Endometrium (tissue), 2 donors: ENCODE measurements at regions not wholly inside any gene's neighbourhood (a gene's known extent, or its start where the extent isn't known, plus 50 kb on each side); places are given as distances from the start of the nearest gene placed in this dataset.
"Not testable (repeated sequence)": the region's sequence is repeated elsewhere in the genome, so short reads cannot be mapped to it uniquely, and the experiment has no call there.

ENCODE experiments used
- FAIRE-seq: peaks from 2 replicates; lab custom pipeline; 2012; peaks lifted over from hg19 to GRCh38; lab: Jason Lieb, UNC
- donor health status: control.
- donor health status: control.

DNA sequence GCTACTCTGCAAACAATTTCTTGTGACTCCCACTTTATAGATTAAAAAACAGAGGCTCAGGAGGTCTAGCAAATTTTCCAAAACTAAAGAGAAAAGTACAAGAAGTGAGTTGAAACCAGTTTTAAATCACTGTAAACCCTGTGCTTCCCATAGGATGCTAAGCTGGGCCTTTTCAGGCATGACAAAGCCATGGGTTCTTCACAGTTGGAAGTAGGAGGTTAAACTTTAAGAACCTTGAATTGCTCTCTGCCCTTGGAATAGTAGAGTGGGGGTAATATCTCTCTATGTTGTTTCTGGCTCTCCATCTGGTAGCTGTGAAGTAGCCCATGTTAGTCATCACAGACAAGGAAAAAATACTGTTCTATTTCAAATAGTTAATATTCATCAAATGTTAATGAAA, 193.6 kb upstream of the SATB1 start:
- no peak for FAIRE-seq

- FAIRE-seq, result no peak
These were observed 186.9 kb upstream of the SATB1 start for GRCh38 chr3:18611991-18612390.

- FAIRE-seq, result no peak
These were observed 184.0 kb upstream of the SATB1 start for GRCh38 chr3:18609187-18609586.

DNA sequence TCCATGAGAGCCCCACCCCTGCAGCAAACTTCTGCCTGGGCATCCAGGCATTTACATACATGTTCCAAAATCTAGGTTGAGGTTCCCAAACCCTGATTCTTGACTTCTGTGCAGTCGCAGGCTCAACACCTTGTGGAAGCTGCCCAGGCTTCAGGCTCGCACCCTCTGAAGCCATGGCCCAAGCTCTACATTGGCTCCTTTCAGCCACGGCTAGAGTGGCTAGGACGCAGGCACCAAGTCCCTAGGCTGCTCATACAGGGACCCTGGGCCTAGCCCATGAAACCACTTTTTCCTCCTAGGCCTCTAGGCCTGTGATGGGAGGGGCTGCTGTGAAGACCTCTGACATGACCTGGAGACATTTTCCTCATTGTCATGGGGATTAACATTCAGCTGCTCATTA, 172.8 kb upstream of the SATB1 start:
- FAIRE-seq, result no peak

GRCh38 chr3:18593231-18593630, 168.1 kb upstream of the SATB1 start:
- FAIRE-seq, result no peak

- no peak for FAIRE-seq
These were observed 166.0 kb upstream of the SATB1 start for GRCh38 chr3:18591120-18591519.

DNA sequence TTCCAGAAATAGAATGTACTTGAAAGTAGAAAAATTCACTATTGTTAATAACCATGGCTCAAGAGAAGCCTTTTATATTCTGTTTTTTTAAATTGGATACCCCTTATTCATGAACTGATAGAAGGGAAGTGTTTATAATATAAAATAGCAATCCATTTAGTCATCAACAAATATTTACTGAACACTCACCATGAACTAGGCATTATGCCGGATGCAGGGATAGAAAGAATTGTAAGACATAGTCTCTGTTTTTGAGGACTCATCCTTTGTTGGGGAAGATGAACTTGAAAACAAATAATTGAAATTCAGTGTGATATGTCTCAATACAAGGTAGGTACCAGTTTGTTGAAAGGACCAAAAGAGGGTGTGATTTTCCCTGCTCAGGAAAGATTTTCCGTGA, 160.9 kb upstream of the SATB1 start:
- FAIRE-seq, result no peak

DNA sequence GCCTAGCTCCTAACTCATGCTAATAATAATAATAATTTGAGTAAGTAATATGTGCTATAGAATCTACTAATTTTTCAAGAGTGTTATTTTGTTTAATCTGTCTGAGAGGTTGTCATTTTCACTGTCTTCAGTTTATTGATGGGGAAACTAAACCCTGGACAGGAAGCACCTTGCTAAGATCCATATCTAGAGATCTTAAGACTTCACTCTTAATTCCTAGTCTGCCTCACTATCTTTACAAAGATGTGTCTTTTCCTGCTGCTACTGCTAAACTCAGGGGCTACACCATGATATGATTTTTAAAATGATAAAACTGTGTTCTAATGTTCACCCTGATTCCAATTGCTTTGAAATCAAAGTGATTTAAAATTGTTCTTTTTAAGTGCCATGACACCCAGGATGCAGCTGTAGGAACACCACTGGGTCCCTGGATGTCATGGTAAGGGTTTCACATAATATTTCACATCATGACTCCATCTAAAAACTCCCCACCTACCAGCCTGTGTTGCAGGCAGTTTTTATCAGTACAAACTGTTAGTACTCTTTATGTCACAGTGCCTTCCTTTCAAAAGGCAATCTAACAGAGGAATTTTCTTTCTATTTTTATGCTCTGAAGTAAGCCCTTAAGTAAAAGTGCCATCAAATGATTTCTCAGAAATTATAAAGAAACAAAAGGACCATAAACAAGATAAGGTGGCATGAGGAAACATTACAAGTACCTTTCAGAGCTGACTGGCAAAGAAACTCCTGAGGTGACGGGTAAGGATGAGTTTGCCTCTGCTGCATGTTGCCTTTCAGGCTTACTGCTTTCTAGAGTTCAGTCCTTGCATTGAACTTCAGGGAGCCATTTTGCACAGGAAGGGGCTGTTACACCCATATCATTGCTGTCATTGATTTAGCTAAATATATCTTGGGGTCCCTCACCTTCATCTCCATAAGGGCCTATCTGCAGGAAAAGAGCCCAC, 160.1 kb upstream of the SATB1 start:
- no peak for FAIRE-seq

GRCh38 chr3:18580268-18580667, 155.1 kb upstream of the SATB1 start:
- no peak for FAIRE-seq

GRCh38 chr3:18579661-18580060, 154.5 kb upstream of the SATB1 start:
- FAIRE-seq, result no peak

- FAIRE-seq, result no peak
These were observed 150.4 kb upstream of the SATB1 start for GRCh38 chr3:18575573-18575972.

GRCh38 chr3:18572809-18573208, 147.7 kb upstream of the SATB1 start:
- FAIRE-seq, result no peak

DNA sequence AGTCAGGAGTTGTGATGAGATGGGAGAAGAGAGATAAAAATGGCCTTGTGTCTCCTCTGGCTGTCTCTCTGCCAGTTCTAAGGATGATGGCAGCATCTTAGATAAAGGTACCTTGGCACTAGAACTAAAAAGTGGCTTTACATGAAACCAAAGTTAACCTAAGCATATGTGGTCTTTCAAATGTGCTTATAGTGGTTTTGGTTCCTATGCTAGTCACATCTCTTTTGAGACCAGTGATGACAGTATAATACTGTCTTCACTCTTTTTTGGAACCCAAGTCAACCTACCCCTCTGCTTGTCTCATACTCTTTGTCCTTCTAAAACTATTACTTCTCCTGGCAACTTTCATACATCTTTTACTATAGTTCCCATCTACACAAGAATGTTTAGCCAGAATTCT, 142.2 kb upstream of the SATB1 start:
- no peak for FAIRE-seq

GRCh38 chr3:18562364-18563154, 137.4 kb upstream of the SATB1 start:
- no peak for FAIRE-seq

GRCh38 chr3:18559331-18559842, 134.2 kb upstream of the SATB1 start:
- FAIRE-seq, result no peak

DNA sequence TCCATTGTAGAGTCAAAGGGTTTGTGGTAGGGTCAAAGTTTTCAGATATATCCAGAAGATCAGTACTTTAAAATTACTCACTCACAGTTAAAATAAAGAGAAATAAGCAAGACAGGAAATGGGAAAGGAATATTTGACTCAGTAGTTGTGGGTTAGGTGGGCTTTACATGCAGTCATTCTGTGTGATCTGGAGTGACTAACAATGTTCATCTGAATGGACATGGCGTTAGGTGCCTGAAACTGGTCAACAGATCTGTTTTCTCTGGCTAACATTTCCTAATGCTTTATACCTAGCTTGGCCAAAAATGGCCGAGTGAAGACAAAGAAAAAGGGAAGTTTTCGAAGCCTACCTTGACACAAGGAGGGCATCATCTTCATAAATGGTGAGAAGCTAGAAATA, 133.4 kb upstream of the SATB1 start:
- FAIRE-seq, result no peak

- FAIRE-seq, result no peak
These were observed 132.1 kb upstream of the SATB1 start for GRCh38 chr3:18557216-18557615.

DNA sequence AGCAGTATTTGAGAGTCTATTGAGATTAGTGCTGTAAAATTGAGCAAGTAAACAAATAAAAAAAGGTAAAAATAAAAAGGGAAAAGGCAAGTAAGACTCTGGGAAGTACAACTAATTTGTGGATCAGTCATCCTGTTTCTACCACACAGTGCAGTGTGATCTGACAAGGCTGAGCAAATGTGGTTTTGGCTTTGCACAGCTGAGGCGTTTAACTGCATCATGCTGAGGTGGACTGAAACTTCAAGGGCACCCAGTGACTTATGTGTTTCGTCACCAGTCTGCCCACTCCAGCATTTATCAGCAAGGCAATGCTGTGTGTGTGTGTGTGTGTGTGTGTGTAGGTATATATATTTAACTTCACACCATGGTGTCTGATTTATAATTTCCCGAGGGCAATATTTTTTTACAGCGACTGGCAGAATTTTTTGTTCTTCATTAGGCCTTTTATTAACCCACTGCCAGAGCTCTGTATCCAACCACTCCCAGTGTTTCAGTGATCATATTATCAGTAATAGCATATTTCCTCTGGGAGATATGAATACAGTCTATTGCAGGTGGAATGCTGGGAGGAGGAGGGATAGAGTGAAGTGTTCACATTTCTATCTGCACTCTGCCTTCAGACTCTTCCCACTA, 131.5 kb upstream of the SATB1 start:
- FAIRE-seq, result no peak

DNA sequence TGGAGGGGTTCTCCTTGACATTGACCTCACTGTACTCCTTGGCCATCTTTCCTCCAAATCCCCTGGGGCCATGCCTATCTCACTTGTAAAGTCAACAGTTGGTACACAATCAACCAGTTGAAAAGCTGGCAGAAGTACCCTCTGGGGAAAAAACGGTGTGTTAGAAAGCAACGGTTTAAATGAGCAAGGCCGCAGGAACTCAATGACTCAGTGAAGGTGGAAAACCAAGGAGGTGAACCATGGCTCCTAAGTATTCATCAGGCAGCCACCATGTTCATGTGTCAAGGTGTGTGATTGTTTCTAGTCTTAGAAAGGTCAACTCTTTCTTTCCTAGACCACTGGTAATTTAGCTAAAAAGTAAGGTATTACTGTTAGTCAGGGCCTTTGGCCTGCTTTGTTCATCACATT, 130.9 kb upstream of the SATB1 start:
- no peak for FAIRE-seq

DNA sequence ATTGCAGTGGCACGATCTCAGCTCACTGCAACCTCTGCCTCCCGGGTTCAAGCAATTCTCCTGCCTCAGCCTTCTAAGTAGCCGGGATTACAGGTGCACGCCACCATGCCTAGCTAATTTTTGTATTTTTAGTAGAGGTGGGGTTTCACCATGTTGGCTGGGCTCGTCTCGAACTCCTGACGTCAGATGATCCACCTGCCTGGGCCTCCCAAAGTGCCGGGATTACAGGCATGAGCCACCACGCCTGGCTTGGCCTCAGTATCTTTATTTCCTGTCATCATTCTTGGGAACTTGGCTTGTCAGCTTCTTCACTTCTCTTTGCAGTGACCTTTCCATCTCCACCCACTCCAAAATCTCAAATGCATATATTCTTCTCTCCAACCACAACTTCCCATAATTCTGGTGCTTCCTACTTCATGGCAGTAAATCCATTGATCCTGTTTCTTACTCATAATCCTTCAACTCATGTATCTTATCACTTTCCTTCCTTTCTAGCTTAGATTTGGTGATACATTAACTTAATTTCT, 127.5 kb upstream of the SATB1 start:
- FAIRE-seq, result not testable (repeated sequence)

DNA sequence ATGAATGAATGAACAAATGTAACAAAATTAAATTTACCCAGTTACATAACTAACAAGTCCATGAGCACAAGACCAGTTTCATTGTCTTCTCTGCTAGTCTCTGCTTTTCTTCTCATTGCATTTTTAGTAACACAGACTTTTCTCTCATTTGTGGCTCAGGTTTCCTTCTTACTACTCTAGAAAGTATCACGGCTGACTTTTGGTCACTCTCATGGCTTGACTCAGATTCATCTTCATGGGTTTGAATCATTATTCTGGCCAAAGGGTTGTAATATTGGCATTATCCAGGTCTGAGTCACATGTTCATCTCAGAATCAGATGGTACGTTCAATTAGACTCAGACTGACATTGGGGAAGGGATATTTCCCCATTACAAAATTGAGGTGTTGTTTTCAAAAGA, 121.5 kb upstream of the SATB1 start:
- no peak for FAIRE-seq

DNA sequence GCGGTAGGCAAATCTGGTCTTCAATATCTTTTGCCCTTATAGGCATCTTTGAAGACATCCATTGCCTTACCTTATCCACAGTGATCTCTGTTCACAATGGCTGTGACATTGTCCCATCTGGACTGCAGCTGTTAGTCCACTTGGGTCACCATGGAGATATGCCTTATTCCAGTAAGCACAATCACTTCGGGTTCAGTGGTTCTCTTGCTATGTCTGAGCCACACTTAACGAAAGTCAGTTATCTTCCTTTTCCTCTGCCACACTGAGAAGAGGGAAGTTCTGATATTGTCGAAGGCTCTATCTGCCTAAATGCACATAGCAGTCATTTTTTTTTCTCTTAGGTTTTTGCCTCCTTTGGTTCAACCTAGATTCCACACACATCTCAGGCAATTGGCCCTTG, 119.0 kb upstream of the SATB1 start:
- no peak for FAIRE-seq
